ENCODE measurements at regions not wholly inside any gene's neighbourhood (a gene's known extent, or its start where the extent isn't known, plus 50 kb on each side); places are given as distances from the start of the nearest gene placed in this dataset.

- TF ChIP-seq CTCF (conservative IDR thresholded peaks at IDR 0.05; ENCODE audit: low read depth in 2 of 2) (no peak), EZH2 (IDR thresholded peaks at IDR 0.05; ENCODE audit: low read depth, unreplicated experiment) (no peak), REST (IDR thresholded peaks at IDR 0.05; ENCODE audit: unreplicated experiment) (no peak), ZNF114 (CRISPR knock-in tag; IDR thresholded peaks at IDR 0.05) (no peak), EZH2phosphoT487 (IDR thresholded peaks at IDR 0.05; ENCODE audit: unreplicated experiment) (no peak), POLR2AphosphoS5 (IDR thresholded peaks at IDR 0.05; ENCODE audit: low read depth) (no peak), STAT1 (IDR thresholded peaks at IDR 0.05; ENCODE audit: unreplicated experiment) (no peak), ETS1 (IDR thresholded peaks at IDR 0.05) (no peak)
These were observed 389.8 kb downstream of the TBC1D4 start for GRCh38 chr13:75092143-75092542.
